ENCODE measurements at regions not wholly inside any gene's neighbourhood (a gene's known extent, or its start where the extent isn't known, plus 50 kb on each side); places are given as distances from the start of the nearest gene placed in this dataset.
"Not testable (repeated sequence)": the region's sequence is repeated elsewhere in the genome, so short reads cannot be mapped to it uniquely, and the experiment has no call there.

DNA sequence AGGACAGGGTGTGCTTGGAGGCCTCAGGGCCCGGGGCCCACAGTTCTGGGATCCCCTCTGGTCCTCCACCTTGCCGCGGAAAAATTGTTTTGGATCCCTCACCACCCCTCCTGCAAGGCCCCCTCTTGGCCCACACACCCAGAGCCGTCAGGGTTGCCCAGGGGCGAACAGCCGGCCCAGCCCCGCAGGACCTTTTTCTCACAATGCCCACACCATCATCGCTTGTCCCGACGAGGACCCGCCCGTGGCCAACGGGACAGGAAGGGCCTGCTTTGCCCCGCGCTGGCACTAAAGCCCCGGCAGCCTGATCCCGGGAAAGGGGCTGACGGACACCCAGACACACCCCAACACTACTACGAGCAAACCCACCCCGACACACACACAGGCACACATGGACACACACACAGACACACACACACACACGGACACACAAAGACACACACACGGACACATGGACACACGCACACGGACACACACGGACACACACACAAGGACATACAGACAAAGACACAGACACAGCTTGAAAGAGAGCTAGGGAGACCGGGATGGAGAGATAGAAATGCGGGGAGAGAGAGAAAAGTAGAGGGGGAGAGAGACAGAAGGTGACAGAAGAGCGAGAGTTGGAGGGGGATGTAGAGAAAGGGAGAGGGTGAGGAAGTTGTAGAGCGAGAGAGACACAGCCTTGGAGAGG lies 1493.5 kb upstream of the DEFB115 start:
- no peak overlapping the region for H3K4me3 ChIP-seq (ENCODE audit: low read depth, poor library complexity, severe bottlenecking)
- TF ChIP-seq, protein P1, sequence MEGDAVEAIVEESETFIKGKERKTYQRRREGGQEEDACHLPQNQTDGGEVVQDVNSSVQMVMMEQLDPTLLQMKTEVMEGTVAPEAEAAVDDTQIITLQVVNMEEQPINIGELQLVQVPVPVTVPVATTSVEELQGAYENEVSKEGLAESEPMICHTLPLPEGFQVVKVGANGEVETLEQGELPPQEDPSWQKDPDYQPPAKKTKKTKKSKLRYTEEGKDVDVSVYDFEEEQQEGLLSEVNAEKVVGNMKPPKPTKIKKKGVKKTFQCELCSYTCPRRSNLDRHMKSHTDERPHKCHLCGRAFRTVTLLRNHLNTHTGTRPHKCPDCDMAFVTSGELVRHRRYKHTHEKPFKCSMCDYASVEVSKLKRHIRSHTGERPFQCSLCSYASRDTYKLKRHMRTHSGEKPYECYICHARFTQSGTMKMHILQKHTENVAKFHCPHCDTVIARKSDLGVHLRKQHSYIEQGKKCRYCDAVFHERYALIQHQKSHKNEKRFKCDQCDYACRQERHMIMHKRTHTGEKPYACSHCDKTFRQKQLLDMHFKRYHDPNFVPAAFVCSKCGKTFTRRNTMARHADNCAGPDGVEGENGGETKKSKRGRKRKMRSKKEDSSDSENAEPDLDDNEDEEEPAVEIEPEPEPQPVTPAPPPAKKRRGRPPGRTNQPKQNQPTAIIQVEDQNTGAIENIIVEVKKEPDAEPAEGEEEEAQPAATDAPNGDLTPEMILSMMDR (IDR thresholded peaks at IDR 0.05) = peak in 1 of 3 donors; percentile 68
- no peak for TF ChIP-seq POLR2A (IDR thresholded peaks at IDR 0.05)
- DNase-seq (ENCODE audit: low spot score in 2 of 2) = no peak
- intact Hi-C loops (cut with DNase I; ENCODE audit: low total_unique reads) = no loop called here
- 43 to 73% methylated on average over 25 to 29 of the region's 29 CpGs for WGBS, 2 donors

DNA sequence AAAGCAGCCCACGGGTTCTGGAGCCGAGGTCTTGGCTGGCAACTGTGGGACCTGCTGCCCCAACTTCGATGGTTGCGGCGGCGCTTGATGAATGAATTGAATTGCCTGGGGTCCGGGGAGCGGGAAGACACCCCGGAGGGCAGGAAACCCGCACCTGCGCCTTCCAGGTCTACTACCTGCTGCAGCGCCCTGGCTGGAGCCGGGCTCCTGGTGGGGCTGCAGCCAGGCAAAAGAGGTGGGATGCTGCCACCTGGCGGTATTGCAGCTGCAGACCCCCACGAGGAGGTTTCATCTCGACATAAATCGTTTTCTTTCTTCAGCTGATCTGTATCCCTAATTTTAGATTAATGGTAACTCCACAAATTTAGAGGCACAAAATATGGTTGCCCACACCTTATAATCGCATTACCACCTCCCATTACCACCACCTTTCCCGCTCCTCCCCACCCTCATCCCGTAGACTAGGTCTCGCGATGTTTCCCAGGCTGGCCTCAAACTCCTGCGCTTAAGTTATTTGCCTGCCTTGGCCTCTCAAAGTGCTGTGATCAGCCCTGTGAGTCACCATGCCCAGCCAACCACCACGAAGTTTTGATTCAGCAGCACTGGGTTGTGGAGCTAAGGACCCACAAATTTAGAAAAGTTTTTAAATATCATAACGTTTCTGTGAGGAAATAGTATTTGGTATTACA lies 1492.4 kb upstream of the DEFB115 start:
- 19 to 42% methylated on average over 25 of the region's 25 CpGs for WGBS, 2 donors
- intact Hi-C loops (cut with DNase I; ENCODE audit: low total_unique reads); H3K4me3 ChIP-seq (ENCODE audit: low read depth, poor library complexity, severe bottlenecking); DNase-seq (ENCODE audit: low spot score in 2 of 2): not testable (repeated sequence)

DNA sequence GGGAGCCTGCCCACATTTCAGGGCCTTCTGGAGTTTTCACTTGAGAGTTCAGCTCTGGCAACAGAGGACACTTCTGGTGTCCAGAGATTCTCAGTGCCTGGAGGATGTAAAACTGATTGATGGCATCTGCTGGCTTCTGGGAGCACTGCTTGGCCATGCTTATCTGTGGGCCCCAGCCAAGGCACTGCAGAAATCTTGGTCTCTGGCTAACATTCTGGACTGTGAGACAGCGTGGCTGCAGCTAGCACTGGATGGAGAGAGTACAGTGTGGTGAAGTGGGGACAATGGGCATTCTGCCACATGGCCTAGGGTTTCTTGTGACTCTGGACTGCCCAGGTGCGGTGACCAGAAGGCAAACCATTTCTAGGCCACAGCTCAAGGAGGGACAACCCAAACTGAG lies 1479.4 kb upstream of the DEFB115 start:
- intact Hi-C loops (cut with DNase I; ENCODE audit: low total_unique reads); DNase-seq (ENCODE audit: low spot score in 2 of 2); H3K4me3 ChIP-seq (ENCODE audit: low read depth, poor library complexity, severe bottlenecking): not testable (repeated sequence)
- 45 to 55% methylated on average over 2 of the region's 2 CpGs for WGBS, 2 donors

DNA sequence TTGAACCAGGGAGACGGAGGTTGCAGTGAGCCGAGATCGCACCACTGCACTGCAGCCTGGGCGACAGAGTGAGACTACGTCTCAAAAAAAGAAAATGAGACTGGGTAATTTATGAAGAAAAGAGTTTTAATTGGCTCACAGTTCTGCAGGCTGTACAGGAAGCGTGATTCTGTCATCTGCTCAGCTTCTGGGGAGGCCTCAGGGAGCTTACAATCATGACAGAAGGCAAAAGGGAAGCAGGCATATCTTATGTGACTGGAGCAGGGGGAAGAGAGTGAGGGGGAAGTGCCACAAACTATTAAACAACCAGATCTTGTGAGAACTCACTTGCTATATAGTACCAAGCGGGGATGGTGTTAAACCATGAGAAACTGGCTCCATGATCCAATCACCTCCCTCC lies 1476.2 kb upstream of the DEFB115 start:
- DNase-seq (ENCODE audit: low spot score in 2 of 2); intact Hi-C loops (cut with DNase I; ENCODE audit: low total_unique reads); H3K4me3 ChIP-seq (ENCODE audit: low read depth, poor library complexity, severe bottlenecking): not testable (repeated sequence)
- WGBS, 2 donors = 74 to 77% methylated on average over 7 of the region's 7 CpGs

DNA sequence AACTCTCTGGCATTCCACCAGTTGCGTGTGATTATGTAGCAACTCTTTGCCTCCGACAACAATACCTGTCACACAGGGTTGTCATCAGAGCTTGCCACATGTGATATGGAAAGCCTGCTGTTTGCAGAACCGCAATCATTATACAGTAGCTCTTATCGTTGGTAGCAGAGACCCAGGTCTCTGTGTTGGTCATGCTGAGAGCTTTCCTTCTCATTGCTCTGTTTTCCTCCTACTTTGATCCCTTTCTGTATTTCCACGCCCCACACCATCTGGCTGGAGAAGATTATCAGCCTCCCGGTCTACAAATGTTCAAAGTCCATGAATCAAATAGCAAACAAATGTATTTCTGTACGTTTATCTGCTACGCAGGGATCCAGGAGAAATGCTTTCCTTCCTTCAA lies 1475.6 kb upstream of the DEFB115 start:
- DNase-seq (ENCODE audit: low spot score in 2 of 2); H3K4me3 ChIP-seq (ENCODE audit: low read depth, poor library complexity, severe bottlenecking); intact Hi-C loops (cut with DNase I; ENCODE audit: low total_unique reads): not testable (repeated sequence)
- 75 to 76% methylated on average over 8 of the region's 8 CpGs for WGBS, 2 donors

DNA sequence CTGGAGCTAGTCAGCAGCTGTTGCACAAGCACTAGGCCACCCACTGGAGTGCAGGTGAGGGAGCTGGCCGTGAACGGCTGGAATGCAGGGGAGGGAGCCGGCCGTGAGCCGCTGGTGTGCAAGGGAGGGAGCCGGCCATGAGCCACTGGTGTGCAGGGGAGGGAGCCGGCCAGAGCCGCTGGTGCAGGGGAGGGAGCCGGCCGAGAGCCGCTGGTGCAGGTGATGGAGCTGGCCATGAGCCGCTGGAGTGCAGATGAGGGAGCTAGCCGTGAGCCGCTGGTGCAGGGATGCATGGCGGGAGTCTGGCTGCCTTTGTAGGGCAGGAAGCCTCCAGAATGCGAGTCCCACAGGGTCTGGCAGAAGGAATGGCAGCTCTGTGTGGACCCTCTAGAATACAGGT lies 1470.0 kb upstream of the DEFB115 start:
- WGBS, 2 donors = 83 to 84% methylated on average over 16 of the region's 16 CpGs
- H3K4me3 ChIP-seq (ENCODE audit: low read depth, poor library complexity, severe bottlenecking); DNase-seq (ENCODE audit: low spot score in 2 of 2); intact Hi-C loops (cut with DNase I; ENCODE audit: low total_unique reads): not testable (repeated sequence)

DNA sequence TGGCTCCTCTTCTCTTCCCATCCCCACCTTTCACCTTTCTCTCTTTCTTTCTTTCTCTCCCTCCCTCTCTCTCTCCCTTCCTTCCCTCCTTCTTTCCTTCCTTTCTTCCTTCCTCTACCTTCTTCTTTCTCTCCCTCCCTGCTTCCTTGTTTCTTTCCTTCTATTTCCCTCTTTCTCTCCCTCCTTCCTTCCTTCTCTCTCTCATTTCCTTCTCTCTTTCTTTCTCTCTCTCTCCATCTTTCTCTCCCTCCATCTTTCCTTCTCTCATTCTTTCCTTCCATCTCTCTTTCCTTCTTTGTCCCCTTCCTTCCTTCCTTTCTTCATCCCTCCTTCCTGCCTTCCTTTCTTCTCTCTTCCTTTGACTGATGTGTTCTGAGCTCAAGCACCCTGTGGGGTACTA lies 1467.0 kb upstream of the DEFB115 start:
- H3K4me3 ChIP-seq (ENCODE audit: low read depth, poor library complexity, severe bottlenecking) = no peak overlapping the region
- TF ChIP-seq, protein P1 (IDR thresholded peaks at IDR 0.05) = no peak
- no peak for TF ChIP-seq POLR2A (IDR thresholded peaks at IDR 0.05)
- no peak for DNase-seq (ENCODE audit: low spot score in 2 of 2)
- intact Hi-C loops (cut with DNase I; ENCODE audit: low total_unique reads) = no loop called here

DNA sequence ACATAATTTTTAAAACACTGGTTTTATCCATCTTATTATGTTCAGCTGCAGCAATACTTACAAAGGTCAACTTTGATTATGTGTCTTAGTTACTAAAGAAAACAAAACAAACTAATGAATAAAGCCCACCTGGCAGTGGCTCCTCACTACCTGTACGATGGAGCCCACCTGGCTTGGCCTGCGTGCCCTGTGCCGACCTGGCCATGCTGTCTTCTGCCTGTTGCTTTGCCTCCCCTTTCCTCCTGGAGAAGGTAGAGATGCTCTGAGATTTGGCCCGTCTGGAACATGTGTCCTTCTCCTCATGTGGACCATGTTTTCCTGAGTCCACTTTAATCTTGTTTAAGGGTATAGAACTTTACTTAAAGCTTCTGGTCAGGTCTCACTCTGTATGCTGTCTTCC lies 1426.0 kb upstream of the DEFB115 start:
- H3K4me3 ChIP-seq (ENCODE audit: low read depth, poor library complexity, severe bottlenecking); intact Hi-C loops (cut with DNase I; ENCODE audit: low total_unique reads); DNase-seq (ENCODE audit: low spot score in 2 of 2): not testable (repeated sequence)
- WGBS, 2 donors = 56 to 59% methylated on average over 4 of the region's 4 CpGs

DNA sequence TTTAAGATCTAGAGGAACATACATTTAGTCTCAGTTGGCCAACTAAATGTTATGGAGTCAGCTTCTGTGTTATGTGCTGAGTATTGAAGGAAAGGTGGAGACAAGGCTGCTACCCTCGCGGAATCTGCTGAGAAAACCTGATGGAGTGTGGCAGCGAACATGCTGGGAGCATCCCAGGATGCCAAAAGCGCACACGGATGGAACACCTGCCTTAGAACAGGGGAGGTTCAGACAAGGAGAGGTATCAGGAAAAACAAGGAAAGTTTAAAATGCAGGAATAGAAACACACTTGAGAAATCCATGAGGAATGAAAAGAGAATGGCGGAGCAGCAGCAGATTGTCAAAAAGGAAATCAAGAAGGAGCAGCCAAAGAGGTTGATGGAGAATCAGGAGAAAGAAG lies 1389.5 kb upstream of the DEFB115 start:
- DNase-seq (ENCODE audit: low spot score in 2 of 2); H3K4me3 ChIP-seq (ENCODE audit: low read depth, poor library complexity, severe bottlenecking); intact Hi-C loops (cut with DNase I; ENCODE audit: low total_unique reads): not testable (repeated sequence)
- 55 to 59% methylated on average over 6 of the region's 6 CpGs for WGBS, 2 donors

DNA sequence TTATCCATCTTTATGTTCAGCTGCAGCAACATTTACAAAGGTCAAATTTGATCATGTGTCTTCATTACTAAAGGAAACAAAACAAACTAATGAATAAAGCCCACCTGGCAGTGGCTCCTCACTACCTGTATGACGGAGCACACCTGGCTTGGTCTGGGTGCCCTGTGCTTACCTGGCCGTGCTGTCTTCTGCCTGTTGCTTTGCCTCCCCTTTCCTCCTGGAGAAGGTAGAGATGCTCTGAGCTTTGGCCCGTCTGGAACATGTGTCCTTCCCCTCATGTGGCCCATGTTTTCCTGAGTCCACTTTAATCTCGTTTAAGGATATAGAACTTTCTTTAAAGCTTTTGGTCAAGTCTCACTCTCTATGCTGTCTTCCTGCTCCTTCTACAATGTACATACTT lies 1388.8 kb upstream of the DEFB115 start:
- H3K4me3 ChIP-seq (ENCODE audit: low read depth, poor library complexity, severe bottlenecking); DNase-seq (ENCODE audit: low spot score in 2 of 2); intact Hi-C loops (cut with DNase I; ENCODE audit: low total_unique reads): not testable (repeated sequence)
- WGBS, 2 donors = 51 to 58% methylated on average over 4 of the region's 4 CpGs

DNA sequence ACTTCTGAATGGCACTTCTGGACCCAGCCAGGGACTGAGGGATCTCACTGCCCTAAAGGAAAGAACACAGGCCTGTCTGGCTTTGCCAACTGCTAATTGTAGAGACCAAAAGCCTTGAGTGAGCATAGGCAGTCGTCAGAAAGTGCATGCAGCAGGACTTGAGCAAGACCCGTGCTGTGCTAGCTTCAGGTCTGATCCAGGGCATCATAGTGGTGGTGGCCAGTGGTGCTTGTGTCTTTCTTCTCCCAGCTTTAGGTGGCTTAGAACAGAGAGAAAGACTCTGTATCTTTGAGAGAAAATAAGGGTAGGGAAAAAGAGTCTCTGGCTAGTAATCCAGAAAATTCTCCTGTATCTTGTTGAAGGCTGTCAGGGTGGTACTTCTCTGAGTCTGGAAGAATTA lies 1385.6 kb upstream of the DEFB115 start:
- DNase-seq (ENCODE audit: low spot score in 2 of 2) = peak in 1 of 2 donors; percentile 84
- 61 to 62% methylated on average over 2 of the region's 2 CpGs for WGBS, 2 donors
- H3K4me3 ChIP-seq (ENCODE audit: low read depth, poor library complexity, severe bottlenecking); intact Hi-C loops (cut with DNase I; ENCODE audit: low total_unique reads): not testable (repeated sequence)

Data from lower leg skin (tissue), 4 donors.